NCI-H187 (cell line): ENCODE measurements at regions not wholly inside any gene's neighbourhood (a gene's known extent, or its start where the extent isn't known, plus 50 kb on each side); places are given as distances from the start of the nearest gene placed in this dataset.
"Not testable (repeated sequence)": the region's sequence is repeated elsewhere in the genome, so short reads cannot be mapped to it uniquely, and the experiment has no call there.

ENCODE experiments used
- DNase-seq, 2 experiments: peaks; one replicate each; lab custom pipeline; 2025; lab: John Stamatoyannopoulos, UW

GRCh38 chrX:128961290-128961689 is 562.0 kb downstream of the SMARCA1 start:
- DNase-seq, result no peak

- not testable (repeated sequence) for DNase-seq
Measured at GRCh38 chrX:128954697-128955096, 568.6 kb downstream of the SMARCA1 start.

- DNase-seq, result no peak
Measured at GRCh38 chrX:128931071-128931470, 592.2 kb downstream of the SMARCA1 start.

- DNase-seq, result no peak
Measured at GRCh38 chrX:128929271-128930057, 593.8 kb downstream of the SMARCA1 start.

GRCh38 chrX:128928636-128929035 is 594.7 kb downstream of the SMARCA1 start:
- no peak for DNase-seq

GRCh38 chrX:128927363-128927762 is 595.9 kb downstream of the SMARCA1 start:
- no peak for DNase-seq

GRCh38 chrX:128906753-128907152 is 616.5 kb downstream of the SMARCA1 start:
- no peak for DNase-seq

GRCh38 chrX:128901018-128901417 is 622.3 kb downstream of the SMARCA1 start:
- DNase-seq, result no peak

- DNase-seq, result no peak
Measured at GRCh38 chrX:128897621-128898020, 625.7 kb downstream of the SMARCA1 start.

- no peak for DNase-seq
Measured at GRCh38 chrX:128891554-128891953, 631.7 kb downstream of the SMARCA1 start.

GRCh38 chrX:128884430-128884829 is 638.9 kb downstream of the SMARCA1 start:
- DNase-seq, result no peak

GRCh38 chrX:128883650-128884049 is 639.6 kb downstream of the SMARCA1 start:
- no peak for DNase-seq

- DNase-seq, result no peak
Measured at GRCh38 chrX:128870361-128870760, 652.9 kb downstream of the SMARCA1 start.

GRCh38 chrX:128862557-128862956 is 660.7 kb downstream of the SMARCA1 start:
- DNase-seq, result no peak

GRCh38 chrX:128848374-128848773 is 674.9 kb downstream of the SMARCA1 start:
- DNase-seq, result no peak

- no peak for DNase-seq
Measured at GRCh38 chrX:128846385-128846784, 676.9 kb downstream of the SMARCA1 start.

- DNase-seq, result no peak
Measured at GRCh38 chrX:128818690-128819089, 704.6 kb downstream of the SMARCA1 start.

GRCh38 chrX:128816919-128817318 is 706.4 kb downstream of the SMARCA1 start:
- DNase-seq, result no peak

GRCh38 chrX:128807367-128807766 is 715.9 kb downstream of the SMARCA1 start:
- no peak for DNase-seq

- DNase-seq, result no peak
Measured at GRCh38 chrX:128805236-128805635, 718.1 kb downstream of the SMARCA1 start.

- DNase-seq, result no peak
Measured at GRCh38 chrX:128804828-128805227, 718.5 kb downstream of the SMARCA1 start.

- no peak for DNase-seq
Measured at GRCh38 chrX:128800138-128800537, 723.2 kb downstream of the SMARCA1 start.

GRCh38 chrX:128783139-128783538 is 730.9 kb upstream of the ACTRT1 start:
- DNase-seq, result not testable (repeated sequence)

GRCh38 chrX:128781506-128781905 is 729.3 kb upstream of the ACTRT1 start:
- no peak for DNase-seq
